IMR-90 (cell line): ENCODE measurements at regions not wholly inside any gene's neighbourhood (a gene's known extent, or its start where the extent isn't known, plus 50 kb on each side); places are given as distances from the start of the nearest gene placed in this dataset.

ENCODE experiments used
- ATAC-seq: fragments of 200-7000 bp; cut with Tn5 transposase; 2 replicates; pipeline ENCODE4 v1.9.1; 2020; ENCODE audit warnings: low read depth, mild to moderate bottlenecking, moderate library complexity
- BruUV-seq: library from RNA; stranded (reverse); fragments of 400-500 nt; replicated peaks from 2 replicates; lab custom pipeline; 2021; lab: Mats Ljungman, UMichigan
- CTCF ChIA-PET: fragments of 300-600 bp; formaldehyde crosslinking; extraction: SDS; loops from one replicate; lab custom pipeline; 2021; ENCODE audit warnings: antibody characterized with exemption; lab: Yijun Ruan, JAX
- POLR2A ChIA-PET: fragments of 300-600 bp; sonication (Branson Sonifier 250); formaldehyde crosslinking; loops from one replicate; lab custom pipeline; 2022; ENCODE audit warnings: antibody characterized with exemption; ENCODE audit not compliant: unreplicated experiment; lab: Charles Lee
- DNase-seq: peaks from one replicate; pipeline ENCODE4 v3.0.0; 2013
- H2AFZ ChIP-seq: replicated peaks from 2 replicates; pipeline ENCODE3; 2013; ENCODE audit warnings: low read length, mild to moderate bottlenecking; ENCODE audit not compliant: poor library complexity
- H2AK5ac ChIP-seq: 2 replicates; pipeline ENCODE4 v1.6.1; 2013; ENCODE audit warnings: low read depth, low read length, inconsistent platforms
- H2AK9ac ChIP-seq: replicated peaks from 2 replicates; pipeline ENCODE3; 2013; ENCODE audit warnings: mild to moderate bottlenecking, low read depth, low read length, moderate library complexity; ENCODE audit not compliant: poor library complexity
- H2BK120ac ChIP-seq: 2 replicates; pipeline ENCODE4 v1.6.1; 2013; ENCODE audit warnings: low read depth, low read length, inconsistent platforms
- H2BK15ac ChIP-seq: 3 replicates; pipeline ENCODE4 v1.6.1; 2013; ENCODE audit warnings: low read depth, low read length, inconsistent platforms
- H2BK20ac ChIP-seq: 2 replicates; pipeline ENCODE4 v1.6.1; 2013; ENCODE audit warnings: low read depth, mild to moderate bottlenecking, inconsistent platforms, low read length, moderate library complexity
- H2BK5ac ChIP-seq: 2 replicates; pipeline ENCODE4 v1.6.1; 2013; ENCODE audit warnings: mild to moderate bottlenecking, low read depth, low read length, inconsistent platforms; ENCODE audit not compliant: poor library complexity, severe bottlenecking
- H3K14ac ChIP-seq: replicated peaks from 2 replicates; pipeline ENCODE4 v1.6.1; 2013; ENCODE audit warnings: low read depth, low read length, inconsistent platforms
- H3K18ac ChIP-seq: 2 replicates; pipeline ENCODE4 v1.6.1; 2013; ENCODE audit warnings: low read depth, low read length, control low read depth
- H3K23ac ChIP-seq: 2 replicates; pipeline ENCODE4 v1.6.1; 2013; ENCODE audit warnings: low read depth, low read length, inconsistent platforms
- H3K27ac ChIP-seq: 2 replicates; pipeline ENCODE4 v1.5.1; 2013; ENCODE audit warnings: mild to moderate bottlenecking, control low read depth, low read length; ENCODE audit not compliant: insufficient read depth
- H3K27me3 ChIP-seq: 2 replicates; pipeline ENCODE4 v1.6.1; 2013; ENCODE audit warnings: low read length; ENCODE audit not compliant: control insufficient read depth, insufficient read depth
- H3K36me3 ChIP-seq: 2 replicates; pipeline ENCODE4 v1.6.1; 2013; ENCODE audit warnings: low read length, mixed read lengths; ENCODE audit not compliant: control insufficient read depth, insufficient read depth
- H3K4ac ChIP-seq: 2 replicates; pipeline ENCODE4 v1.6.1; 2013; ENCODE audit warnings: low read depth, low read length, inconsistent platforms
- H3K4me1 ChIP-seq: 2 replicates; pipeline ENCODE4 v1.6.1; 2013; ENCODE audit warnings: low read length, mixed read lengths; ENCODE audit not compliant: control insufficient read depth, insufficient read depth
- H3K4me2 ChIP-seq: 2 replicates; pipeline ENCODE4 v1.6.1; 2013; ENCODE audit warnings: low read depth, mild to moderate bottlenecking, control low read depth, low read length, moderate library complexity
- H3K4me3 ChIP-seq: 2 replicates; pipeline ENCODE4 v1.5.1; 2013; ENCODE audit warnings: low read depth, mild to moderate bottlenecking, control low read depth, low read length, moderate library complexity; ENCODE audit not compliant: insufficient read depth
- H3K56ac ChIP-seq: 2 replicates; pipeline ENCODE4 v1.6.1; 2013; ENCODE audit warnings: low read length, inconsistent platforms; ENCODE audit not compliant: insufficient read depth; ENCODE audit errors: extremely low read depth
- H3K79me1 ChIP-seq, 2 experiments: 2 replicates each; pipeline ENCODE4 v1.6.1; 2013; ENCODE audit warnings: low read length in 2 of 2, inconsistent platforms in 1 of 2, low read depth in 1 of 2
- H3K9ac ChIP-seq: 2 replicates; pipeline ENCODE4 v1.6.1; 2013; ENCODE audit warnings: low read depth, low read length, control low read depth
- H3K9me1 ChIP-seq: 2 replicates; pipeline ENCODE4 v1.6.1; 2013; ENCODE audit warnings: low read length, inconsistent platforms; ENCODE audit not compliant: insufficient read depth
- H3K9me3 ChIP-seq: 2 replicates; pipeline ENCODE4 v1.6.1; 2013; ENCODE audit warnings: low read length; ENCODE audit not compliant: control insufficient read depth, insufficient read depth
- H4K20me1 ChIP-seq: 2 replicates; pipeline ENCODE4 v1.6.1; 2013; ENCODE audit warnings: low read length, inconsistent platforms; ENCODE audit not compliant: insufficient read depth
- H4K5ac ChIP-seq: 2 replicates; pipeline ENCODE4 v1.6.1; 2013; ENCODE audit warnings: mild to moderate bottlenecking, low read depth, low read length, control low read depth
- H4K8ac ChIP-seq, 2 experiments: 2 replicates each; pipeline ENCODE4 v1.6.1; 2013; ENCODE audit warnings: low read depth in 2 of 2, low read length in 2 of 2, control low read depth in 1 of 2, inconsistent platforms in 1 of 2
- H4K91ac ChIP-seq: 2 replicates; pipeline ENCODE4 v1.6.1; 2013; ENCODE audit warnings: low read depth, low read length, inconsistent platforms; ENCODE audit not compliant: insufficient read depth
- BHLHE40 ChIP-seq: fragments of 150-350 bp; IDR thresholded peaks from 2 replicates; pipeline ENCODE4 v1.6.1; 2016; ENCODE audit warnings: mild to moderate bottlenecking, low read depth, low read length
- CEBPB ChIP-seq: IDR thresholded peaks from 2 replicates; pipeline ENCODE4 v1.6.1; 2012; ENCODE audit warnings: low read depth, low read length, improper control_type of control experiment
- CHD1 ChIP-seq: IDR thresholded peaks from 2 replicates; pipeline ENCODE4 v1.6.1; 2012; ENCODE audit warnings: low read depth, low read length, improper control_type of control experiment
- CTCF ChIP-seq: conservative IDR thresholded peaks from 2 replicates; pipeline ENCODE4 v1.5.1; 2012; ENCODE audit warnings: mild to moderate bottlenecking, low read depth, low read length, improper control_type of control experiment
- MAFK ChIP-seq: IDR thresholded peaks from 2 replicates; pipeline ENCODE4 v1.6.1; 2012; ENCODE audit warnings: low read depth, low read length, improper control_type of control experiment
- MAZ ChIP-seq: IDR thresholded peaks from 2 replicates; pipeline ENCODE4 v1.6.1; 2012; ENCODE audit warnings: low read depth, mild to moderate bottlenecking, low read length, improper control_type of control experiment, moderate library complexity, borderline replicate concordance
- NFE2L2 ChIP-seq: fragments of 150-350 bp; IDR thresholded peaks from 2 replicates; pipeline ENCODE4 v1.6.1; 2016; ENCODE audit warnings: low read depth, mild to moderate bottlenecking, low read length
- RAD21 ChIP-seq: IDR thresholded peaks from 2 replicates; pipeline ENCODE4 v1.6.1; 2012; ENCODE audit warnings: low read length, improper control_type of control experiment
- WGBS, 2 experiments: methylation state at CpG; one replicate each; pipeline versions ENCODE4 v1.1.5 to v1.1.7; 2013; ENCODE audit warnings: missing lambda C conversion rate in 2 of 2; ENCODE audit not compliant: insufficient read length in 1 of 2; ENCODE audit errors: extremely low coverage in 2 of 2; 5-methylcytosine and 5-hydroxymethylcytosine counted together
- dilution Hi-C: fragments of 300-500 bp; cut with HindIII; formaldehyde crosslinking; loops from one replicate; pipeline ENCODE4 v1.14.3; 2018; ENCODE audit warnings: low sequenced_read_pairs; ENCODE audit not compliant: unreplicated experiment
- in situ Hi-C: fragments of 300-500 bp; cut with MboI; formaldehyde crosslinking; loops from 3 replicates; pipeline ENCODE4 v1.14.3; 2019; ENCODE audit warnings: low sequenced_read_pairs, inconsistent platforms, mixed read lengths
- intact Hi-C: fragments of 100-400 bp; cut with micrococcal nuclease; formaldehyde crosslinking; loops from 2 replicates; pipeline ENCODE4 v1.10.0; 2022

GRCh38 chr2:59866436-59866835 is 687.0 kb downstream of the BCL11A start:
- ChIA-PET POLR2A (interaction anchor here (0.5 kb wide), 1 partner anchor 691 kb away, joined by 6 read pairs; no protein-coding TSS in a partner anchor), CTCF (no interaction called here)
- dilution Hi-C loops (no loop called here), in situ Hi-C loops (no loop called here), intact Hi-C loops (no loop called here)
- no peak overlapping the region for H2AFZ ChIP-seq
- H3K4me2 ChIP-seq: no peak overlapping the region
- H3K9ac ChIP-seq: no peak overlapping the region
- H3K23ac ChIP-seq: no peak overlapping the region
- no peak overlapping the region for H3K18ac ChIP-seq
- no peaks in the 10 kb centered on the region for H3K36me3 ChIP-seq
- H3K56ac ChIP-seq: no peak overlapping the region
- DNase-seq: no peak
- ATAC-seq: no peak
- no peak overlapping the region for H4K8ac ChIP-seq
- no TSS peak for BruUV-seq
- H3K27ac ChIP-seq: no peak overlapping the region
- H3K79me1 ChIP-seq: no peaks in the 10 kb centered on the region
- H2AK5ac ChIP-seq: no peak overlapping the region
- H3K9me1 ChIP-seq: no peaks in the 10 kb centered on the region
- H4K91ac ChIP-seq: no peak overlapping the region
- no peaks in the 10 kb centered on the region for H3K4me1 ChIP-seq
- no peak overlapping the region for H3K4ac ChIP-seq
- no peak overlapping the region for H2AK9ac ChIP-seq
- H3K14ac ChIP-seq: no peak overlapping the region
- TF ChIP-seq CEBPB: no peak
- no peak for TF ChIP-seq CHD1
- TF ChIP-seq CTCF: no peak
- TF ChIP-seq RAD21: no peak
- TF ChIP-seq MAZ: no peak
- TF ChIP-seq NFE2L2: no peak
- TF ChIP-seq BHLHE40: no peak
- TF ChIP-seq MAFK: no peak
- peaks cover 8% of the 10 kb centered on the region; the same call in 1 of the 2 replicates for H3K9me3 ChIP-seq
- no peaks in the 10 kb centered on the region for H3K27me3 ChIP-seq
- H2BK120ac ChIP-seq: no peak overlapping the region
- H2BK15ac ChIP-seq: no peak overlapping the region
- H2BK5ac ChIP-seq: no peak overlapping the region
- WGBS, 2 experiments: no CpG with 5 or more reads among the region's 3 CpGs
- H4K5ac ChIP-seq: no peak overlapping the region
- no peak overlapping the region for H2BK20ac ChIP-seq
- H3K4me3 ChIP-seq: no peak overlapping the region
- no peaks in the 10 kb centered on the region for H4K20me1 ChIP-seq
